IPS-18c (cell line): ENCODE measurements at regions not wholly inside any gene's neighbourhood (a gene's known extent, or its start where the extent isn't known, plus 50 kb on each side); places are given as distances from the start of the nearest gene placed in this dataset.

Source experiments
- H3K4me3 ChIP-seq: 2 replicates; pipeline ENCODE4 v1.7.0; 2013; ENCODE audit warnings: low read depth, mild to moderate bottlenecking, low read length, moderate library complexity; ENCODE audit not compliant: insufficient read depth
- H3K9me3 ChIP-seq: one replicate; pipeline ENCODE4 v1.6.1; 2013; ENCODE audit warnings: mild to moderate bottlenecking, low read length, moderate library complexity; ENCODE audit not compliant: control insufficient read depth, insufficient read depth

DNA sequence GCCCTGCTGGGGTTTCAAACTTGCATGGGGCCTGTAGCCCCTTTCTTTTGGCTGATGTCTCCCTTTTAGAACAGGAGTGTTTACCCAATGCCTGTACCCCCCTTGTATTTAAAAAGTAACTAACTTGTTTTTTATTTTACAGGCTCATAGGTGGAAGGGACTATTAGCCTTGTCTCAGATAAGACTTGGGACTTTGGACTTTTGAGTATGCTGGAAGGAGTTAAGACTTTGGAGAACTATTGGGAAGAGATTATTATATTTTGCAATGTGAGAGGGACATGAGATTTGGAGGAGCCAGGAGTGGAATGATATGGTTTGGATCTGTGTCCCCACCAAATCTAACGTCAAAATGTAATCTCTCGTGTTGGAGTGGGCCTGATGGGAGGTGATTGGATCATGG is 314.9 kb upstream of the SP8 start:
- Histone ChIP-seq H3K9me3 (peaks cover 2% of the 10 kb centered on the region), H3K4me3 (no peak overlapping the region)

GRCh38 chr7:21103426-21104123 is 316.9 kb upstream of the SP8 start:
- H3K4me3 ChIP-seq, result no peak overlapping the region
- H3K9me3 ChIP-seq, result peaks cover 2% of the 10 kb centered on the region

DNA sequence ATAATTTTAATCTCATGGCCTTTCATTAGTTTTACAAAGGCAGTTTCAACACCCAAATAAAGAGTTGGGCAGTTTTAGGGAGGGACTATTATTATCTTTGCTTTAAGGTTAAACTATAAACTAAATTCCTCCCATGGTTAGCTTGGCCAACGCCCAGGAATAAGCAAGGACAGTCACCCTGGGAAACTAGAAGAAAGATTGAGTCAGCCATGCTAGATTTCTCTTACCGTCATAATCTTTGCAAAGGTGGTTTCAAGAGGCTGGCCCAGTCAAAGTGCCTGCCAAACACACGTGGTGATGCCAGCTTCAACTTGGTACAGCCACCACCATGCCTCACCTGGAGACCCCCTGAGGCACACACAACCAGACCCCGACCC is 317.4 kb upstream of the SP8 start:
- H3K9me3 ChIP-seq, result peaks cover 2% of the 10 kb centered on the region
- H3K4me3 ChIP-seq, result no peak overlapping the region

- Histone ChIP-seq H3K9me3 (peaks cover 2% of the 10 kb centered on the region), H3K4me3 (no peak overlapping the region)
Observed at GRCh38 chr7:21106296-21106732, 319.6 kb upstream of the SP8 start.

GRCh38 chr7:21107101-21107500 is 320.4 kb upstream of the SP8 start:
- Histone ChIP-seq H3K9me3 (peaks cover 2% of the 10 kb centered on the region), H3K4me3 (no peak overlapping the region)

GRCh38 chr7:21108182-21108581 is 319.7 kb upstream of the SP4 start:
- H3K4me3 ChIP-seq, result no peak overlapping the region
- peaks cover 2% of the 10 kb centered on the region for H3K9me3 ChIP-seq

- H3K4me3 ChIP-seq, result no peak overlapping the region
- no peaks in the 10 kb centered on the region for H3K9me3 ChIP-seq
Observed at GRCh38 chr7:21113609-21114415, 314.1 kb upstream of the SP4 start.

DNA sequence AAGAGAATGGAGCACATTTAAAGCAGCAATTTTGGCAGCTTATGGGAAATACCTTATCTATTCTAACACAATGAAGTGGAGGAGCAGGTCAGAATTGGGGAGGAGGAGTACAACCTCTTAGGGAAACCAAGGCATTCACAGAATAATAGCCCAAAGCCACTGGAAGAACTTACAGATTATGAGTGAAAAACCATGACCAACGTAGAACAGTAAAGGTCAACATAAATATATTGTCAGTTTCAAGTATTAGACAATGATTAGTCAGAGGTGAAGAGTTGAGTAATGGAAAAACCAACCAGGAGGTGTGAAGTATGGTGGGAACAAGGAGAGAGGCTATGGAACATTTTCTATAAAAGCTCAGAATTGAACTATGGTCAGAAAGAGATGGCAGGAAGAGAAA is 304.3 kb upstream of the SP4 start:
- H3K9me3 ChIP-seq, result no peaks in the 10 kb centered on the region

GRCh38 chr7:21125297-21125696 is 302.6 kb upstream of the SP4 start:
- no peaks in the 10 kb centered on the region for H3K9me3 ChIP-seq
- no peak overlapping the region for H3K4me3 ChIP-seq

More for the DNA sequence above, 304.3 kb upstream of the SP4 start:
- H3K4me3 ChIP-seq, result no peak overlapping the region

DNA sequence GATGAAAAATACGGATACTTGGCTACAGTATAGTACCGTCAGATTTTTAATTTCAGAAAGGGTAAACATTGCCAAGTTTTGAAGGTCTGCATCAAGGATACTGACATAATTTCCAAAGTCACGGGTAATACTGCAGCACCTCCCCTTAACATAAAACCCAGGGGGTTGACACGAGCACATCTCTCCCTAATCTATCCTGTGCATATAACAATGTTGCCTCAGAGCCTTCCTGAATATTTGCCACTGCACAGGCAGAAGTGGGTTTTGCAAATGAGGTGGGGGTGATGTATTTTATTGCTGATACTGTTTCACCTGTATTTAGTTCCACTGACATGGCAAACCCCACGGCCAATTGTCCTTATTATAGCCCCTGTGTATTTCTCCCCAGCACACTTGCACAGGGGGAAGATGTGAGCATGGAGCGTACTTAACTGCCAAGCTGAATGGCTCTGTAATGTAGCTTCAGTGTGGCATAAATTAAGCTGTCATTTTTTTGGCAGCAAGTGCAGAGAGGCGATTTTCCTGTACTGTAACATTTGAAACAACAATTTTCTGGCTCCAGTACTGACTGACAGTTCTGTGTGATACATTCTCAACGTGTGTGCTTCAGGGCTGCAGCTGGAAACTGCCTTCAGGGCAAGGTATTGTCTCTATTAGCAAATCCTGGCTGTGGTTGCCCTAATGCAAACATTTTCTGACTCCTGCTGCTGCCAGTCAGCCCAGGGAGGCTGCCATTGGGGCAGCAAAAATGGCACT is 299.6 kb upstream of the SP4 start:
- H3K4me3 ChIP-seq, result no peak overlapping the region
- no peaks in the 10 kb centered on the region for H3K9me3 ChIP-seq

DNA sequence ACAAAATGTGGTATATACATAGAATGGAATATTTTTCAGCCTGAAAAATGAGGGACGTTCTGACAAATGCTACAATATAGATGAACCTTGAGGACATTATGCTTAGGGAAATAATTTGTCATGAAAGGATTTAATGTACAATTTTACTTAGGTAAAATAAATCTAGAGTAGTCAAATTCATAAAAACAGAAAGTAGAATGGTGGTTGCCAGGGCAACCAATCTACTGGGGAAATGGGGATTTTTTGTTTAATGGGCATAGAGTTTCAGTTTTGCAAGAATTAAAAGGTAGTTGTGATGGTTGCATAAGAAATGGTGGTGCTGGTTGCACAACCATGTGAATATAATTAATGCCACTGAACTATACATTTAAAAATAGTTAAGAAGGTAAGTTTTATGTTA is 296.0 kb upstream of the SP4 start:
- Histone ChIP-seq H3K4me3 (no peak overlapping the region), H3K9me3 (no peaks in the 10 kb centered on the region)

DNA sequence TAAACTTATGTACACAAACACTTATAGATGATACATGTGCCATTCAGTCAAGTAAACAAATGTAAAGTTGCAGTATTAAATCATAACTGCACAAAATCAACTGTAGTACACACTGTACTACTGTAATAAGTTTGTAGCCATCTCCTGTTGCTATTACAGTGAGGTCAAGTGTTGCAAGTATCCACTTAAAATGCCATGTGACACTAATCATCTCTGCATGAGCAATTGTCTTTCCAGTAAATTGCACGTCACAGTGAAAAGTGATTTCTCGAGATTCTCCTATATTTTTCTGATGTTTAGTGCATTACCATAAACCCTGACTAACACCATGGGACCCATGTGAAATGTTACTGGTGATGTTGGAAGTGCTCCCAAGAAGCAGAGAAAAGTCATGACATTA is 293.3 kb upstream of the SP4 start:
- H3K4me3 ChIP-seq, result no peak overlapping the region

GRCh38 chr7:21135437-21135836 is 292.4 kb upstream of the SP4 start:
- H3K9me3 ChIP-seq, result no peaks in the 10 kb centered on the region
- no peak overlapping the region for H3K4me3 ChIP-seq

More for the DNA sequence above, 293.3 kb upstream of the SP4 start:
- no peaks in the 10 kb centered on the region for H3K9me3 ChIP-seq

DNA sequence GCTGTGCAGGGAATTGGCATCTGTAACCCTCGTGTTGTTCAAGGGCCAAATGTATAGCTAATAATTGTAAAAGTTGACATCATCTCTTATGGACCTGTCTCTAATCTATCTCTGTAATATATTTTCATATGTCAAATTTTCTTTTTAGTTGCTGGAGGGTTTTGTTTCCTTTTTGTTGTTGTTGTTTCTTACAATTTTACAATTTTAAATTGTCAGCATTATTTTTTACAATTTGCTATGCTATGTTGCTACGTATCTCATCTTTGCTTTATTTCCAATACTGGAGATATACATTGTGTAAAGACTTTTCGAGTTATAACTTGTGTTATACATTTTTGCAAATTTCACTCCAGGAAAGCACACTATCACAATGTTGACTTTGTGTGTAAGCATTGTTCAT is 290.2 kb upstream of the SP4 start:
- no peak overlapping the region for H3K4me3 ChIP-seq
- H3K9me3 ChIP-seq, result no peaks in the 10 kb centered on the region

DNA sequence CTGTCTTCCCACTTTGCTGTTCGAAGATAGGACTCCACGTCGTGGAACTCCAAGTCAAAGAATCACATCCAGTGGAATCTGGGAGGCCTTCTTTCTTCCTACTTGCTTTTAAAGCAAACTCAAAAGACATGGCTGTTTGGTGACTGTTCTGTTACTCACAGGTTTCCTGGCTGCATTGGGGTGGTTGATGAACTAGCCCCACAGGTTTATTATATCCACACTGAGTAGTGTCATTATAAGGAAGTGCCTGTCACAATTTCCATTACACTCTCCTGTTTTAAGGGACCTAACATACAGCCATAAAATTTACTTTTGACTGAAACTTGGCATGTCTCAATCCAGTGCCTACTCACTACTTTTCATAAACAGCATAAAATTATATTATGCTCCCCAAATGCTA is 287.3 kb upstream of the SP4 start:
- Histone ChIP-seq H3K9me3 (no peaks in the 10 kb centered on the region), H3K4me3 (no peak overlapping the region)

GRCh38 chr7:21141476-21141875 is 286.4 kb upstream of the SP4 start:
- H3K4me3 ChIP-seq, result no peak overlapping the region
- no peaks in the 10 kb centered on the region for H3K9me3 ChIP-seq

DNA sequence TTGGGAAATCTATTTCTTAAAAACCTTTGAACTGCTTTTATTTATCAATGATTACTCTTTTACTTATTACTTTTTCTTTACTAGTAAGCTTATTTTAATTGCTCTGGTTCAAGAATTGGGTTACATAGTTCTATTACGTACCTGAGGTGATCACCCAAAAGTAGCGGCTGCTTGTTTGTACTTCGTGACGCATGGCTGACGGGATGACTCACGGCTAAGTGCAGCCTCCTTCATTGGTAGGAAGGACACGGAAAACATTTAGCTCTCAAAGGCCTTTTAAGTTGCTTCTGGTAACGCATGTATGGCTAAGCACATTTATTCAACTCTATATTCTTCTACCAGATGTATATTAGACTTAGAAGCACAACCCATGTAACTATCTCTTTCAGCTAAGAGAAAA is 285.8 kb upstream of the SP4 start:
- Histone ChIP-seq H3K9me3 (no peaks in the 10 kb centered on the region), H3K4me3 (no peak overlapping the region)
